Astrocyte (in vitro differentiated cells and primary cell): ENCODE measurements at regions not wholly inside any gene's neighbourhood (a gene's known extent, or its start where the extent isn't known, plus 50 kb on each side); places are given as distances from the start of the nearest gene placed in this dataset.

Source experiments
- DNase-seq: peaks from one replicate; pipeline ENCODE4 v3.0.0-alpha.2; 2010; ENCODE audit warnings: low read depth
- FAIRE-seq: peaks from 2 replicates; lab custom pipeline; 2011; peaks lifted over from hg19 to GRCh38; lab: Jason Lieb, UNC
- H2AFZ ChIP-seq: 2 replicates; pipeline ENCODE4 v1.6.0; 2012; ENCODE audit warnings: low read depth, low read length, inconsistent platforms
- H3K27ac ChIP-seq: 2 replicates; pipeline ENCODE4 v1.5.1; 2011; ENCODE audit warnings: low read depth, low read length, inconsistent platforms
- H3K27me3 ChIP-seq: 2 replicates; pipeline ENCODE4 v1.6.0; 2011; ENCODE audit warnings: low read length, inconsistent platforms; ENCODE audit not compliant: insufficient read depth
- H3K36me3 ChIP-seq: 2 replicates; pipeline ENCODE4 v1.5.1; 2011; ENCODE audit warnings: low read length, inconsistent platforms; ENCODE audit not compliant: insufficient read depth
- H3K4me1 ChIP-seq: 2 replicates; pipeline ENCODE4 v1.5.1; 2011; ENCODE audit warnings: low read length, inconsistent platforms; ENCODE audit not compliant: insufficient read depth
- H3K4me2 ChIP-seq: 2 replicates; pipeline ENCODE4 v1.6.0; 2012; ENCODE audit warnings: low read length, inconsistent platforms
- H3K4me3 ChIP-seq: 2 replicates; pipeline ENCODE4 v1.5.1; 2011; ENCODE audit warnings: low read depth, mild to moderate bottlenecking, low read length, inconsistent platforms; ENCODE audit not compliant: insufficient read depth
- H3K79me2 ChIP-seq: 2 replicates; pipeline ENCODE4 v1.6.0; 2012; ENCODE audit warnings: mild to moderate bottlenecking, low read length, inconsistent platforms; ENCODE audit not compliant: insufficient read depth
- H3K9ac ChIP-seq: 2 replicates; pipeline ENCODE4 v1.6.0; 2012; ENCODE audit warnings: mild to moderate bottlenecking, low read length, inconsistent platforms
- H3K9me3 ChIP-seq: 2 replicates; pipeline ENCODE4 v1.5.1; 2012; ENCODE audit warnings: low read depth, mild to moderate bottlenecking, low read length, inconsistent platforms; ENCODE audit not compliant: insufficient read depth
- H4K20me1 ChIP-seq: 2 replicates; pipeline ENCODE4 v1.6.0; 2012; ENCODE audit warnings: low read length, inconsistent platforms; ENCODE audit not compliant: insufficient read depth
- H3K27ac Mint-ChIP-seq: one replicate; pipeline ENCODE4 v1.8.0; 2021; ENCODE audit warnings: mild to moderate bottlenecking, mixed read lengths; ENCODE audit not compliant: unreplicated experiment
- H3K27me3 Mint-ChIP-seq: one replicate; pipeline ENCODE4 v1.8.0; 2021; ENCODE audit warnings: low read depth, mixed read lengths; ENCODE audit not compliant: unreplicated experiment
- H3K36me3 Mint-ChIP-seq: one replicate; pipeline ENCODE4 v1.8.0; 2021; ENCODE audit warnings: low read depth, mixed read lengths; ENCODE audit not compliant: unreplicated experiment
- H3K4me1 Mint-ChIP-seq: one replicate; pipeline ENCODE4 v1.8.0; 2021; ENCODE audit warnings: low read depth, mixed read lengths; ENCODE audit not compliant: unreplicated experiment
- H3K4me3 Mint-ChIP-seq: one replicate; pipeline ENCODE4 v1.8.0; 2021; ENCODE audit warnings: mild to moderate bottlenecking, moderate library complexity, mixed read lengths; ENCODE audit not compliant: unreplicated experiment
- H3K9me3 Mint-ChIP-seq: one replicate; pipeline ENCODE4 v1.8.0; 2021; ENCODE audit warnings: mild to moderate bottlenecking, mixed read lengths; ENCODE audit not compliant: unreplicated experiment
- CTCF ChIP-seq: IDR thresholded peaks from 2 replicates; pipeline ENCODE4 v1.5.1; 2011; ENCODE audit warnings: low read depth, mild to moderate bottlenecking, inconsistent platforms, low read length, moderate library complexity; ENCODE audit not compliant: insufficient read depth
- EZH2 ChIP-seq: IDR thresholded peaks from 2 replicates; pipeline ENCODE4 v1.6.1; 2012; ENCODE audit warnings: mild to moderate bottlenecking, low read length, inconsistent platforms; ENCODE audit not compliant: insufficient read depth

- Histone ChIP-seq H3K4me1 (no peaks in the 10 kb centered on the region), H3K9ac (no peak overlapping the region), H4K20me1 (no peaks in the 10 kb centered on the region), H2AFZ (no peak overlapping the region), H3K36me3 (no peaks in the 10 kb centered on the region), H3K4me2 (no peak overlapping the region), H3K27me3 (no peaks in the 10 kb centered on the region), H3K9me3 (no peaks in the 10 kb centered on the region), H3K79me2 (no peaks in the 10 kb centered on the region), H3K4me3 (no peak overlapping the region), H3K27ac (no peak overlapping the region)
- DNase-seq (no peak), FAIRE-seq (no peak)
- H3K9me3 Mint-ChIP-seq = no peaks in the 10 kb centered on the region
- H3K4me3 Mint-ChIP-seq = no peak overlapping the region
- no peaks in the 10 kb centered on the region for H3K36me3 Mint-ChIP-seq
- H3K27ac Mint-ChIP-seq = no peak overlapping the region
- no peaks in the 10 kb centered on the region for H3K4me1 Mint-ChIP-seq
- TF ChIP-seq CTCF (no peak), EZH2 (no peak)
- no peaks in the 10 kb centered on the region for H3K27me3 Mint-ChIP-seq
These were observed 143.8 kb downstream of the GPAT3 start for GRCh38 chr4:83679692-83680091.

GRCh38 chr4:83679254-83679653 is 143.3 kb downstream of the GPAT3 start:
- Histone ChIP-seq H3K36me3 (no peaks in the 10 kb centered on the region), H4K20me1 (no peaks in the 10 kb centered on the region), H3K9me3 (no peaks in the 10 kb centered on the region), H3K4me1 (no peaks in the 10 kb centered on the region), H3K4me2 (no peak overlapping the region), H3K4me3 (no peak overlapping the region), H3K79me2 (no peaks in the 10 kb centered on the region), H2AFZ (no peak overlapping the region), H3K27ac (no peak overlapping the region), H3K27me3 (no peaks in the 10 kb centered on the region), H3K9ac (no peak overlapping the region)
- Mint-ChIP-seq H3K4me1 (no peaks in the 10 kb centered on the region), H3K36me3 (no peaks in the 10 kb centered on the region), H3K27ac (no peak overlapping the region), H3K27me3 (no peaks in the 10 kb centered on the region), H3K4me3 (no peak overlapping the region), H3K9me3 (no peaks in the 10 kb centered on the region)
- DNase-seq (no peak), FAIRE-seq (no peak)
- no peak for TF ChIP-seq CTCF
- TF ChIP-seq EZH2 = no peak

- Mint-ChIP-seq H3K9me3 (no peaks in the 10 kb centered on the region), H3K27ac (no peak overlapping the region), H3K4me1 (no peaks in the 10 kb centered on the region), H3K36me3 (no peaks in the 10 kb centered on the region), H3K4me3 (no peak overlapping the region), H3K27me3 (peaks cover 3% of the 10 kb centered on the region)
- Histone ChIP-seq H3K4me2 (no peak overlapping the region), H4K20me1 (no peaks in the 10 kb centered on the region), H2AFZ (no peak overlapping the region), H3K4me3 (no peak overlapping the region), H3K27me3 (no peaks in the 10 kb centered on the region), H3K9ac (no peak overlapping the region), H3K9me3 (no peaks in the 10 kb centered on the region), H3K36me3 (no peaks in the 10 kb centered on the region), H3K79me2 (no peaks in the 10 kb centered on the region), H3K4me1 (no peaks in the 10 kb centered on the region), H3K27ac (no peak overlapping the region)
- FAIRE-seq (peak; percentile 5), DNase-seq (peak; percentile 17)
- no peak for TF ChIP-seq CTCF
- TF ChIP-seq EZH2 = no peak
These were observed 141.7 kb downstream of the GPAT3 start for GRCh38 chr4:83677656-83678055.
